GM20431 (cell line): ENCODE measurements at regions not wholly inside any gene's neighbourhood (a gene's known extent, or its start where the extent isn't known, plus 50 kb on each side); places are given as distances from the start of the nearest gene placed in this dataset.

Experiments
- in situ Hi-C: fragments of 300-500 bp; cut with MseI, MboI; formaldehyde crosslinking; loops from one replicate; pipeline ENCODE4 v1.15.0; 2020; ENCODE audit warnings: low sequenced_read_pairs; ENCODE audit not compliant: unreplicated experiment

DNA sequence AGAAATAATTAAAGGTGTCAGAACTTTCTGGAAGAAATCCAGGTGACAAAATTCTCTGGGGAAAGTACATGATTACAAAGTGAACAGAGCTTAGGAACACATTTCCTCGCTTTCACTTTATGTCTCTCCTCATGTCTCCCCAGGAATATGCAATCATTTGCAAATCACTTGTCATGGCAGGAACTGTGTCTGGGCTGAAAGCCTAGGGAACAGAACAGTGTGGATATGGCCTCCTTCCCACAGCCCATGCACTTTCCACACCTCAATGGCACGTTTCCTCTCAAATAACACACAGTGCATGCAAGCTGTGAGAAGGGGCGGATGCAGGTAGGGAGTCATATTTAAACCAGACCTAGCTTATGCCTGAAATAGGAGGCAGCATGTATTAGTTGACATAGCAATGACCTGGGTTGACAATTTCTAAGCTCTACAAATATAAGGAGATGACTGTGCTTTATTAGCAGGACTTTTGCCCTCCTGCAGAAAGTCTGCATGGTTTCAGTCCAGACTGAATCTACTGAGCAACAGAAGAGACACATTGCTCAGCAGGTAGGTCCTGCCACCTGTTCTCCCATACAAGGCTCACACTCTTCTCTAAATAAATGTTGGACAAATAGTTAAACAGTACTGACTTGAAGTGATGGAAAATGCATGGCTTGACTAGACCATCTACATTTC is 236.0 kb upstream of the ELAC2 start:
- in situ Hi-C loops, result no loop called here

DNA sequence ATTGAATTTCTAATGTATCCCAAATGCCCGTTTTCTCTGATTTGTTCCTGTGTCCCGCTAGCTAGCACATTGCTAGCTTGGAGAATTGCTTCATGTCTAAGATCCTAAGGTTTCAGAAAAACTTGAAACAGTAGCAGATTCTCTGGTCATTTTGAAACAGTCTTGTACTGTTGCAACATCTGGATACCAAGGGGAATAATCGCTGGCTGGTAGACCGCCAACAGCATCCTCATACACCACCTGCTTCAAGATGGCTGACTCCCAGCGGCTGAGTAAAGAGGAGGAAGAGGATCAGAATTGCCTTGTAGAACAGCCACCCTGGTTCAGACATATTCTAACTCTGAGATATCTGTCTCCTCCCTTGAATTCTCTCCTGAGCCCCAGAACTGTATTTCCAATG is 226.7 kb upstream of the ELAC2 start:
- in situ Hi-C loops, result no loop called here

DNA sequence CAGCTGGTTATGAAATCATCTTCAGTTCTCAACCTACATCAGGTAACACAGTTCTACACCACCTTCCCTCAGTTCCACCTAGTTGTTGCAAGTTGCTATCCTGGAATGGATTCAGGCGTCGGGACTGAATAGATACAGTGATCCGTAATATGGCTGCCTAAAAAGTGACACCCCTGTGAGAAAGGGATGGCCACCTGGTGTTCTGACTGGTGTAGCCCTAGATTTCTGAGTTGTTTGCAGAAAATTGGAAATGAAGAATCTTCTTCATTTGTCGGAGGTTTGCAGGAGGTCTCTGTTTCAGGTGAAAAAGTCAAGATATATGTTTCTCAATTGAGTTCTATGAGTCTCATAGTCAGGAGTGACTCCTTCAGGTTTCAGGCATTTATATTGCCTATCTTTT is 225.8 kb upstream of the ELAC2 start:
- in situ Hi-C loops, result no loop called here

DNA sequence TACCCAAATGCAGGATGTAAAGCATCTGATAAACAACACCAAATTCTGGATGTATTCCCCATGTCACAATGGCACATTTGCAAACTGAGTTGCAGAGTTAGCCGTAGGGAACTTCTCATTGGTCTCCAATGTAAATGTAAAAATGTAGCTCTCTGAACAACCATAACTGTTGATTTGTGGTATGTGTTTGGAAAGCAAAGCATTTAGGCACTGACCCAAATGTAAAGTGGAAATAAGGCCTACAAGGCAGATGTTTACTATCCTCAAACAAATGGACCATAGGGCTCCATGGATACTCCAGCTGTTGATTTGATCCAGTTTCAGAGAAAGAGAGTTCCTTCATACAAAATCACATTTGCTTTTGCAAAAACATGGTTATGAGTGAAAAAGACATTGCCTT is 223.0 kb upstream of the ELAC2 start:
- in situ Hi-C loops, result no loop called here

DNA sequence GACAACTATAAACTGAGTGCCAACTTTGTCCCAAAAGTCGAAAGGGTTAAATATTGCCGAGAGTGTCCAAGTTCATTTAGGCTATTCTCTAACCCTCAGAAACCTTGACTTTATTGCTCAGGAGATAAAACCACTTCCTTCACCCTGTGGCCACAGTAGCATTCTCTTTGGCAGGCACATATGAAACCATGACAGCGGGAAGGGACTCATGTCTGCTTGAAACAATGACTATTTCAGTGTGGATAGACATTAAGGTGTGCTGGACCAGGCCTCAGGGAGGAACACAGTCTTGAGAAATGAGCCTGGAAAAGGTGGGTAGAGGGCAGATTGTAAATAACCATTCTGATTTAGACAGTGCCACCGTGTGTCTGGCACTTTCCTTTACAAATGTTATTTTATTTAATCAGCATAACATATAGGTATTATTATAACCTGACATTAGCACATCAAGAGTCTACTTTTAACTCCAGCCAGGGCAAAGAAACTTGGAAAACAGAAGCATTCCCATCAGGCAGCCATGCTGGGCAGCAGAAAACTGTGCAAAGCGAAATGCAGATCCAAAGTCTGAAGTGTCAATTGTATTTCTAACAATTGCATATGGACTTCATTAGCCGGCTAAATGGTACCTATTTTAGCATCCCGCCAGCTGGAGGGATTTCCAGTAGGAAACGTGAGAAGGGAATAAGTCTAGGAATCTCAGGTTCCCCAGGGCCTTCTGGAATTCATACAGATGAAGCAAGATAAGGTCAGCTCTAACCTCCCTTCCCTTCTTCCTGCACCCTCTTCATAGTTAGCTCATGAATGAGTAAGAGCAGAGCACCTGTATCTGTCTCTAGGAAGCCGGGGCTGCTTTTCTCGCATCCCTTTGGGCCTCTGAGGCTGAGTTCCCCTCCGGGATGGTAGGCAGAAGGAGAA is 212.8 kb upstream of the ELAC2 start:
- in situ Hi-C loops, result no loop called here

DNA sequence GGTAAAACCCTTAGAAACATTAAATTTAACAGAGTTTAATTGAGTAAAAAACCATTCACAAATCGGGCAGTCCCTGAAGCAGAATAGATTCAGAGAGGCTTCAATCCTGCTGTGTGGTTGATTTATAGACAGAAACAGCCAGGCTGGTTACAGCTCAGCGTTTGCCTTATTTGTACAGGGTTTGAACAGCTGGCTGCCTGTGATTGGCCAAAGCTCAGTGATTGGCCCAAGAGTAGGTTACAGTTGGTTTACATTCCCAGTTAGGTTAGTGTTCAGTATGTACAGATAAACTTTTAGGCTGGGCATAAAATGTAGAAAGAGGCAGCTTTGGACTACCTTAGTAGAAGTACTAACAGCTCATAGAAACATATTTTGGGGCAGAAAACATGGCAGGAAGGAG is 210.4 kb upstream of the ELAC2 start:
- in situ Hi-C loops, result no loop called here

DNA sequence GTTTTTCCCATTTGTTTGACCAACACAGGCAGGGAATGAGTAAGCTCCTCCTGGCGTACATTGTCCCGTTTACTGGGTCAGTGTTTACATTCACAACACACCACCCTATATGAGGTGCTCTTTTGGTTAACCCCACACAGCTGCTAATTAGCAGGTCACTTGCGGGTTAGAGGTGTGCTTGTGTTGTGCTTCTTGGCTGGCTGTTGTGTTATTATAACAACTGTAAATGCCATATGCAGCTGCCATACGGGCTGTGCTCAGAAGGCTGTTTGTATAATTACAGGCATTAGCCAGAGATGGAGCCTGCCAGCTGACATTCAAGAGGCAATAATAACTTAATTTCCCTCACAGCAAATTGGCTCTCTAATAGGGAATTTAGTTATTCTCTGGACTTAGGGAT is 205.1 kb upstream of the ELAC2 start:
- in situ Hi-C loops, result loop anchor here (25.0 kb wide), 1 partner anchor 89 kb away; no protein-coding TSS in a partner anchor

DNA sequence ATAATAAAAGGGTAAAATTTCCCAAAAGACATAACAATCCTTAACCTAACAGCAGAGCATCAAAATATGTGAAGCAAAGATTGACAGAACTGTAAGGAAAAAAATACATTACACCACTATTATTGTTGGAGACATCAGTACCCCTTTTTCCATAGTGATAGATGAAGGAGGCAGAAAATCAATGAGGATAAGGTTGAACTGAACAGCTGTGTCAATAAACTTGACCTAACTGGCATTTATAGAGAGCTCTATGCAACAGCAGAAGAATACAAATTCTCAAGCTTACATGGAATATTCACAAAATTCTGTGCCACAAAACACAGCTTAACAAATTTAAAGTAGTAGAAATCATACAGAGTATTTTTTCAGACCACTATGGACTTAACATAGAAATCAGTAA is 195.0 kb upstream of the ELAC2 start:
- in situ Hi-C loops, result loop anchor here (25.0 kb wide), 1 partner anchor 99 kb away; no protein-coding TSS in a partner anchor

DNA sequence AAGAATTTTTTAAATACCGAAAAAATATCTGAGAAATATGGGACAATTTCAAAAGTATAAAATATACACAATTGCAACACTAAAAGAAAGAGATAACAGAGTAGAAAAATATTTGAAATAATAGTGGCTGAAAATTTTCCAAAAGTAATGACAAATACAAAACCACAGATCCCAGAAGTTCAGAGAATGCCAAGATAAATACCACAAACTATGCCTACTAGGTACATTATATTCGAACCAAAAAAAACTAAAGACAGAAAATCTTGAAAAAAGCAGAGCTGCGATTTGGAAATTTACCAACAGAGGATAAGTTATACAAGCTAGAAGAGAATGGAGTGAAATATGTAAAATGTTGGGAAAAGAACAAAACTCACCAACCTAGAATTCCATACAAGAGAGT is 191.3 kb upstream of the ELAC2 start:
- in situ Hi-C loops, result loop anchor here (25.0 kb wide), 1 partner anchor 103 kb away; no protein-coding TSS in a partner anchor

DNA sequence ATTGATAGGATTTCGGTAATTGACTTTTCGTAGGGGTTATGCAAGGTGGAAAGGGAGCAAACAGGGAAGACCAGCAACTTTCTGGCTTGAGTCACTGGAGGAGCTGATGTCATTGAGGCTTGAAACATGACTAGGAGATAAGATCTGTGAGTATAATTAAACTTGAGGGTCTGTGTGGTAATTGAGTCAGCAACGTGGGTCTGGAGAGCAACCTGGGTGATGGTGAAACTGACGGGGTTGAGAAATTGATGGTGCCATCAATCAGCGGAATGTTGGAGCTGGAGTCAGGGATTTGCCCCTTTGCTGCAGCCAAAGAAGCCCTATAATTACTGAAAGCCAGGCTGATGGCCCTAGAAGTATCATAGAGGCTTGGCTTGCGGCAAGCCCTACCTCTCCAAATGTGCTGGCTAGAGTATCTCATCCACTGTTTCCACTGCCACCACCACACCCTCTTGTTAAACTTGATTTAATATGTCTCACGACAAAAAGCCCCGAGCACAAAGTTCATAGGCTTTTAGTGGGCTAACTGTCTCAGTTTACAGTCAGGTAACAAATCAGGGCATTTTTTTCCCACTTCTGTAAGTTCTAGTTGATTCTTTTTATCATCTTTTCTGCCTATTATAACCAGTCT is 186.9 kb upstream of the ELAC2 start:
- in situ Hi-C loops, result loop anchor here (25.0 kb wide), 1 partner anchor 108 kb away; no protein-coding TSS in a partner anchor

DNA sequence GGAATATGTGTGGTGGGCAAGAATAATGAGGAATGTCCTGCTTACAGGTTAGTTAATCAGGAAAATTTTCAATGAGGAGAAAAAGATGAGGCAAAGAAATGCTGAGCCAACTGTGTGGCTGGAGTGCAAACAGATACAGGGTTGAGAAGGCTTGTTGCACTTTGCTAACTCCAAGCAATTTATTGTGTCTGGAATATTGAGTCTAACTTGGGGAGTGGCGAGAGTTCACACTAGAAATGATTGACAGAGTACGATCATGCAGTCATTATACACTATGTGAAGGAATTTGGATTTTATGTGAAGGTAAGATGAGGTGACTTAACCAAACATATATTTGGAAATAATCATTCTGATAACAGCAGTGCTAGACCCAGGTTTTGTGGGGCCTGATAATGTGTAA is 185.0 kb upstream of the ELAC2 start:
- in situ Hi-C loops, result loop anchor here (25.0 kb wide), 1 partner anchor 109 kb away; no protein-coding TSS in a partner anchor

DNA sequence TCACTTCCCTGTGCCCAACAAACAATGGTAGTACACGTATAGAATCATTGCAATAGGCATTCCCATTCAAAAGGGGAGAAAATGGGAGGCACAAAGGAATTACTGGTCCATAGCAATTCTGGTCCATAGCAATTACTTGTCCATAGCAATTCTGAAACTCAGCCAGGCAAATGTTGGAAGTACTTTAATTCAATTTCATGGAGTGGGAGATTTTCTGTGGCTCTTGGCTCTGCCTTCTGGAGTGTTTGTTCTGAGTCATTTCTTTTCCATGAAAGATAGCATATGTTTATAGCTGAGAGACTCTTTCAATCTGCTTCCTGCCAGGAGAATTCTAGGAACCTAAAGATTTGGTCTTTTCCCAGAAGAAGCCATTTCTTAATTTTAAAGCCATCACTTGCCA is 182.8 kb upstream of the ELAC2 start:
- in situ Hi-C loops, result loop anchor here (25.0 kb wide), 1 partner anchor 112 kb away; no protein-coding TSS in a partner anchor

DNA sequence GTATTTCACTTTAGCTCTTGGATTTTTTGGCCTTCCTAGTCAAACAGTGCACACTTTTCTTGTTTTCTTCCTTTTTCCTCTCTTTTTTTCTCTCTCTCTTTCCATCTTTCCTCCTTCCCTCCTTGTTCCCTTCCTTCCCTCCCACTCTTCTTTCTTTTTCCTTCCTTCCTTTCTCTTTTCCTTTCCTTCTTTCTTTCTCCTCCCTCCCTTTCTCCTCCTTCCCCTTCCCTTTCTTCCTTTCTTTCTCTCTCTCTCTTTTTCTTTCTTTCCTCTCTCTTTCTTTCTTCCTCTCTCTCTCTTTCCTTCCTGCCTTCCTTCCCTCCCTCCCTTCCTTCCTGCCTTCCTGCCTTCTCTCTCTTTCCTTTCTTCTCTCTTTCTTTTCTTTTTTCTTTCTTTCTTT is 181.6 kb upstream of the ELAC2 start:
- in situ Hi-C loops, result no loop called here

DNA sequence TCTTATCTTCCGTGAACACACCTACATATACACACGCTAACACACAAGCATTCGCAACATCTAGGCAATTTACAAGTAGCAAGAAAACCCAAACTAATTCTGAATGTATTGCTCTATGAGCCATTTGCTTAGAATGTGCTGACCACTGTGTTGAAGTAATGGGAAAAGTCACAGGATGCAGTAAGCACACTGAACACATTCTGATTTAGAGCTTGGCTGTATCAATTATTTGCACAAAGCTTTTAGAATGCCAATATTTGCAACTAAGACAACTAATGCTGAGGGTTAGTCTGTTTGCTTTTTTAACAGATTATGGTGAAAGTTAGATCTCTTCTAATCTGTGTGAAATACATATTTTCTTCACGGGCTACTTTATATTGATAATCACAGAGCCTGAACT is 179.8 kb upstream of the ELAC2 start:
- in situ Hi-C loops, result no loop called here

DNA sequence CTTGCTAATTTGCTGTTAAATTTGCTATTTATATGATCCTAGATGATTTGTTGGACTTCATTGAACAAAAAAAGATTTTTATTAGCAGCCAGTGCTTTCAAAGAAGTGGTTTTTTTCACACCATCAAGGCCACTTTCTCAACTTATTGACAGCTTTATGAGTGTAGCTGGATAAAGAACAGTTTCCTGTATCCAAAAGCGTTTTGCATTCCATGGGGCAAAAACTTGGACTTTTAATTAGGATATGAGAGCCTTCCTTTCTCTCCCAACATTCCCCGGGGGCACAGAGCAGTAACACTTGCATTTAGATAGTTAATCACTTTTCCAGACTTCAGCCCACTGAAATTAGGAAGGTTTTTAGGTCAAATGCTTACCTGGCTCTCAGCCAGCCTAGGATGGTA is 177.1 kb upstream of the ELAC2 start:
- in situ Hi-C loops, result no loop called here

DNA sequence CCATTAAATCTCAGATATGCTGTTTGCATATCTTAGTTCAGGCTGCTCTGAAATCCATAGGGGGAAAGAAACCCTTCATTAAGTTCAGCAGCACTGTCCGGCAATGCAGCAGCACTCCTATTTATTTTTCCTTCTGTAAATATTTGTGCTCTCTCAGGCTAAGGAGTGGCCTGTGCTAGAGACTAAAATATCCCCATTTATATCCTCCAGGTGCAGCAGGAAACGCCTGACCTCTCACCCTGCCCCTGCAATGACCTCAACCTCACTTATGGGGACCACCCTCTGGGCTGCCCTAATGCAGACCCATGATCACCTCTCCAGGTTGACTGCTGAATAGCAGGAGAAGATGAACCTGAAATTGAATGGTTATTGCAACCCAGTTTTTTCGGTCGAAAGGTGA is 165.0 kb upstream of the ELAC2 start:
- in situ Hi-C loops, result no loop called here

DNA sequence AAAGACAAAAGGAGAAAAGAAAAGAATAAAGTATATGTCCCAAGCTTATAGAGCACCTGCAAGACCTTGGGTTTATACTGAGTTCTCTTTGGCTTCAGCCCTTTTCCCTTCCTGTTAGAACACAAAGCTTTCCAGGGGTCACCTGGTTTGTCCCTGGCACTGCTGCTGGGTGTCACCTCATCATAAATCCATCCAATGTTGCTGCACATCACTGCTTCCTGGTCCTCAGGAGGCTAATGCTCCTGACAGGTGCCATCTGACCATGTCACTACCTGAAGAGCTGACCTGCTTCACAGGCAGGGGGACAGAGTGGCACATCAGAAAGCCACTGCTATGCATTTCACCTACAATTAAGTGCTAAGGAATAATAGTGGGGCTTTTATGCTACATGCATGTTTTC is 164.6 kb upstream of the ELAC2 start:
- in situ Hi-C loops, result no loop called here

DNA sequence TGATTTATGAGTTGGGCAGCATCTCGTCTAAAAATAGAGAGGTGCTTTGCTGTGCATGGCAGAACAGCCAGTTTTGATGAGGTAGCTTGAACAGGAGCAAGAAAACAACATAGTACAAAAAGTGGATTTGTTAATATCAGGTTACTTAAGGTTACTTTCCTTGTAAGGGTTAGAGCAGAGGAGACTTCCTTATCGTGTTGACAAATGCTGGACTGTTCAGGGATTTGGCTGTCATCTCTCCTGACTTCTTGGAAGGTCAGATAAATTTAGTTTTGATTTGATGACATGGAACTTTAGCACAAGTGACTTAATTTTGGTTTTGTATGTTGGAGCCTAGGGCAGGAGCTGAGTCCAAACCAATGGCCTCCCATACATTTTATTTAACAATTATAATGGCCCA is 163.9 kb upstream of the ELAC2 start:
- in situ Hi-C loops, result no loop called here

DNA sequence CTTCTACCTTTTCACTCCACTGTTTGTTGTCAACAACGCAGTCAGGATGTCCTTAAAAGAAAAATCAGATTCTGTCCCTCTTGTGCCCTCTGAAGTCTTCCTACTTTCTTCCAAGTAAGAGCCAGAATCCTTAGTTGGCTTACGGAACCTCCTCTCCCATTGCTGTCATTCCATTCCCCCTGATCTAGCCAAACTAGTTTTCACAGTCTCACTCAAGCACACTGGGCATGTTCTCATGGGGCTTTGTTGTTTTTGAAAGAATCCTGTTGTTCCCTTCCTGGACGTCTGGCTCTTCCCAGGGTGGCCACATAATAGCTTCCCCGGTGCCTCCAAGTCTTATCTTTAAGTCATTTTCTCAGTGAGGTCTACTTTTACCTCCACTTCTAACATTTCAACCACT is 158.6 kb upstream of the ELAC2 start:
- in situ Hi-C loops, result no loop called here

DNA sequence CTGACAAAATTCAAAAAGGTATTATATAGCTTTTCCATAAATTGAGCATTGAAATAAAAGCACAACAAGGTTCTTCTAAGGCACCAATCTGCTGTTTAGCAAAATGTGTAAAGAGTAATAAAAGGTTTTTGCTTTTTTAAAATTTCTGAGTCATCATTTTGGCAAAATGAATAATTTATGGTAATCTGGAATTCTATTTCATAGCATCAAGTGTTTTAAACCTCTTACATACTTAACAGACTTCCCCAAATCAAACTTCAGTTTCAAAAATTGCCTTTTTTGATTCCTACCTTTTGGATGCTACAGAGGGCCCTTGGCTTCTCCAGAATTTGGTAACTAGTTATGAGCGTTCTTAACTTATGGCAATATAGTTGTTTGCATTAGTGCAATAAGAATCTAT is 154.0 kb upstream of the ELAC2 start:
- in situ Hi-C loops, result no loop called here

DNA sequence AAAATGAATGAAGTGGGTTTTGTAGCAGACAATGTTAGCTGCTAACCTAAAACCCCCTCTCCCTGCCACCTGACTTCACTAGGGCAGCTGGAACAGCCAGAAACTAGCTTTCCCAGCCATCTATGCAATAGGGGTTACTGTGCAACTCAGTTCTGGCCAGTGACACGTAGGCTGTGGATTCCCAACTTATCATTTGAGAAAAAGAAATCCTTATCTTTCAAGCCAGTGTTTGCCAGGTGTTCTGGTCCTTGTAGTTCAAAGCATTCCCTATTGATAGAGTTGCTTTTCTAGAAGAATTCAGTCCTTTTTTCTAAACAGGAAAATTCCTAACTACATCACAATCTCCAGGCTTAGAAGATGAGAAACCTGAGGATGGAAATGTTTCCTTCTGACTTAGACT is 144.5 kb upstream of the ELAC2 start:
- in situ Hi-C loops, result no loop called here
